ENCODE measurements at regions not wholly inside any gene's neighbourhood (a gene's known extent, or its start where the extent isn't known, plus 50 kb on each side); places are given as distances from the start of the nearest gene placed in this dataset.

DNA sequence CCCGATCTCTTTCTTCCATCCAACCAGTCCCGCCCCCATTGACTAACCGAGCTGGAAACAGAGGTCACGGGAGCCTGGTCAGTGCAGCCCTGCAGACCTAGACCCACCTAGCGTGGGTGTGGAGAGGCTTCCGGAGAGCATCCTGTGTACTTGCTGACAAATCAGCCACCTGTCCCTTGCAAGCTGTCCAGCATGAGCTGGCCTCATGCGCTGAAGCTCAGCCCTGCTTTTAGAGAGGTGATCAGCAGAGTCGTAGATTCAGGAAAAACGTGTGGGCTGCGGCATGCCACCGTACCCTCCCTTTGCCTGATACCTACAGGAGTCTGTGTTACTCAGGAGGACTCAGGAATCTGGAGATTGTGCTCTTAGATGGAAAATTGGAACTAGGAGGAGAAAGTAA is 80.3 kb upstream of the UQCRFS1 start:
- no peak for DNase-seq

DNA sequence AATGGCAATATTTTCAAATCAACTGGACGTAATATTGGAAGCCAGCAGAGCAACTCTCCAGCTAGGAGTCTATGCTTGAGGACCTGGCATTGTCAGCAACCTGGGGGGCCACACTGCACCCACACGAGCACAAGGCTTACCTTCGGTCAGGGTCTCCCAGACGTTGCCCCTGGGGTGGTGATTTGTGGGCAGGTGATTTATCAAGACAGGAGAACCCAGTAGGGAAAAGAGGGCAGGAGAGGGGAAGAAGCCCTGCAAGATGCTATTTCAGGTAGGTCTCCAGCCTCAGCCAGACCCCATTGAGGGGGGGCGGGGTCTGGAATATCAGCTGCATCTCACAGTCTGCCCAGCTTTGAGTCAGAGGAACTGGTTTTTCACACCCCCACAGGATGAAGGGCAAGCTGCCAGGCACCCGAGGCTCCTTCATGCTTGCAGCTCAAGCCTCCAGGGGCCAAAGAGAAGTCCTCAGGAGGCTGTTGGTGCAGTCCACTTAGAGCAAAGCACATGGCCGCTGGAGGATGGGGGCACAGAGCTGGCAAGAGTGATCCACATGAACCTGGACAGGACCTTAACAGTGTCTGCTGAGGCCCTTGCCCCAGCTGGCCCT is 80.9 kb upstream of the UQCRFS1 start:
- DNase-seq, result no peak

DNA sequence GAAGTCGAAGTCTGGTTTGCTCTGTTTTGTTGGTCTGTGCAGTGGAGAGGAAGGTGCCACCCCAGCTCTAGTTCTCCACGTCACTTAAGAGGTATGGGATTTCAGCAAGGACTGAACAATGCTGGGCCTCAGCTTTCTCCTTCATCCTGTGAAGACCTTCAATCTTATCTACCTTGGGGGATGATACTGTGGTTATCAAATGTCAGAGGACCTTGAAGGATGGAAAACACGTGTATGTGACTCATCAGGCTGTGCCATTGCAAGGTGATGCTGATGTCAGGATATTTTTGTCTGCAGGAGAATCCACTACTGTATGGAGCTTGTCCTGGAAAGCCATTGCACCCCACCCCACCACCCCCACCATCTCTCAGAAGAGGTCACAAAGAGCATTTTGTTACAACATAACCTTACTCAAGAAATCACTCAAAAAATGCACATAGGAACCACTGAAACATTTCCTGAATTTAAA is 81.4 kb upstream of the UQCRFS1 start:
- DNase-seq, result no peak

DNA sequence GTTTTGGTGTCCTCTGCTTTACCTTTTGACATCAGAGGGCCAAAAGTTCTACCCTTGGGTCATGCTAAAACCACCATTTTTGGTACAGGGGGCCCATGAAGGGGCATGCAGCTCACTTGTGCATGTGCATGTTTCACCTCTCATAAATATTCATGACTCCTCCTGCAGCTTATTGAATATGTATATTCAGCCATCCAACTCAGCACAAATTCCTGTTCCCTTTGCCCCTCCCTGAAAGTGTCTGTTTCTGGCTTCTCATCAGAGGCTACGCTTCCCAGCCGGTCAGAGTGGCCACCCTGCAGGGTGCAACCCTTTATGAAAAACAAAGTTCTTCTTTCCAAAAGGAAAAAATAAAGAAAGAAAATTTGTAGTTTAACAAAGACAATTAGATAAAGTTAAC is 82.3 kb upstream of the UQCRFS1 start:
- no peak for DNase-seq

DNA sequence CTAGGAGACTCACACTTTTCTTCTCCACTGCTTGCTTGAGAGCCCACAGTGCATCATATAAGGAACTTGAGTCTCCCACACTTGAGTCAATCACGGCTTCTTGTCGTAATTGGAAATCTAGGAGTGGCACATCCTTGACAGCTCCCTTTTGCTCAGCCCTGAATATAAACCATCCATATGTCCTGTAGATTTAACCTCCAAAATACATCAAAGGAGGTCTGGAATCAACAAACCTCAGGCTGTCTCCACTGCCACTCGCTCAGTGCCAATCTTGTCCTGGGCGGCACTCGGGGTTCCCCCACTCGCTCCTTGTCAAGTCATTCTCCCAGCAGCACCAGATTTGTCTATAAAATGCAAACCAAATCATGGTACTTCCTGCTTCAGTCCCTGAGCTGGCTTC is 84.4 kb upstream of the UQCRFS1 start:
- no peak for DNase-seq

DNA sequence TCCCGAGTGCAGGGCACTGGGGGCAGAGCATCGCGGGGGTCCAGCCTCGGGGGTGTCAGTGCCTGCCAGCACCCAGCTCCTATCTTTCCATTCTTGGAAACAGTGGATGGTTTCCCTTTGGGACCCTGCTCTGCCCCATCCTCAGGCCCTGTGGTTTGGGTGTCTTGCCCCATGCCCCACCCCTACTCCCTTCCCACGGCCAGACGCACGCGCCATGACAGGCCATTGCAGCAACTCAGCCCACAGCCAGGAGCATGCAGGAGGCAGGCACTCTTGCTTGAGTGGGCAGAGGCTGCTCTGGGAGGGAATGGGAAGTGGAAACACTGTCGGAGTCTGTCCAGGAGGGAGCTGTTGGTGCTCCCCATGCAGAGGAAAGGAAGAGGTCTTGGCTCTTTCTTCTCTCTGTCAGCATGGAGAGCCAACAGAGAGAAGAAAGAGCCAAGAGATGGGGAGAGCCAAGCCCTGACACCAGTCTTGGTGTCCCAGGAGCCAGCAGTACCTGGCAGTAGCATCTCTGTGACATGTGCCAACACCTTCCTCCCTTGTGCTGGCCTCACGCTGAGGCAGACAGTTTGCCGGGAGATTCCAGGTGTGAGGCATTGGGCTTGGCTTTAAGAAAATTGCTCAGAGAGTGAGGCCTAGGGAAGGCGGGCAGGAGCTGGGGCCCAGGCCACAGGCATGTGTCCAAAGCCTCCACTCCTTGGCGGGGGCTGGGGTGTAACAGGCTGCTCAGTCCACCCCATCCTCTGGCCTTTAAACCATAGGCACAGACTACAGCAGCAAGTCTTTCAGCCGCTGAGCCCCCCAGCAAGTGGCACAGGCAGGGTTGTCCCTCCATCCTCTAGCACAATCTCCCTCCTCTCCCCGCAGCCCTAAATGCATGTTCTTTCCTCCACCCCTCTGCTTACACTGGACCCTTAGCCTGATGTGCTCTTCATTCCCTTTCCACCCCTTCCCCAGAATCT is 86.7 kb upstream of the UQCRFS1 start:
- DNase-seq, result no peak

DNA sequence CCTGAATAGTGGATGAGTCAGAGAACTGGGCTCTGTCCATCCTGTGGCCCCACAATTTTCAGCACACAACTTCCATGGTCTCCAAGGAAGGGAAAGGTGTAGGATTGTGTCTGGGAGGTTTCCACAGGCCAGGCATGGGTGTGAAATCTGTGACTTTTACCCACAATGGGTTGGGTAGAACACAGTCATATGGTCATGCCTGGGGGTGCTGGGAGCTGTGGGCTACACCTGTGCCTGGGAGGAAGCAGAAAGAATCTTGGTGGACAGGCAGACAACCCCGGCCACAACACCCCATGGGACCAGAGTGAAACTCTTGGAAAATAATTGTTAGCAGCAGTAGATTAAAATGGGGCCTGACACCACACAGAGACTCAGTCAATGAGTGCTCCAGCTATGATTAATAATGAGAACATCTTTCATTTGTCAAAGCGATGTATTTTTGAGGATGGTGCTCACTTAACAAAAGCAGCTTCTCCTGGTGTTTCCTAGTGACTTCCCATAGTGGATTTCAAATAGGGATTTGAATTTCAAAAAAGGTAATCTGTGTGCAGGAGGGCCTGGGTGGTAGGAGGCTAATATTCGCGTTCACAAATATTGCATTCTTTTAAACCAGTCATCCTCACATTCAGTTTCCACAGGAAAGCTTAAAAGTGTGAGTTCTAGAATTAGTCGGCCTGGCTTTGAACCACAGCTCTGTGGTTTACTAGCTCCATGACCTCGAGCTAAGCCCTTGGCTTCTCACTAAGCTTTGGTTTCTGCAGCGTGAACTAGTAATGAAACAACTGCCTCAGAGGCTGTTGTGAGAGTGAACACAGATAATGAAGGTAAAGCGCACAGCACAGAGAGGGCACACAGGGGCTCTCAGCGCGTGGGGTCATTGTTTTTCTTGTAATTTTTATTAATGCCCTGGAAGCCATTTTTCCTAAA is 89.3 kb upstream of the UQCRFS1 start:
- no peak for DNase-seq

DNA sequence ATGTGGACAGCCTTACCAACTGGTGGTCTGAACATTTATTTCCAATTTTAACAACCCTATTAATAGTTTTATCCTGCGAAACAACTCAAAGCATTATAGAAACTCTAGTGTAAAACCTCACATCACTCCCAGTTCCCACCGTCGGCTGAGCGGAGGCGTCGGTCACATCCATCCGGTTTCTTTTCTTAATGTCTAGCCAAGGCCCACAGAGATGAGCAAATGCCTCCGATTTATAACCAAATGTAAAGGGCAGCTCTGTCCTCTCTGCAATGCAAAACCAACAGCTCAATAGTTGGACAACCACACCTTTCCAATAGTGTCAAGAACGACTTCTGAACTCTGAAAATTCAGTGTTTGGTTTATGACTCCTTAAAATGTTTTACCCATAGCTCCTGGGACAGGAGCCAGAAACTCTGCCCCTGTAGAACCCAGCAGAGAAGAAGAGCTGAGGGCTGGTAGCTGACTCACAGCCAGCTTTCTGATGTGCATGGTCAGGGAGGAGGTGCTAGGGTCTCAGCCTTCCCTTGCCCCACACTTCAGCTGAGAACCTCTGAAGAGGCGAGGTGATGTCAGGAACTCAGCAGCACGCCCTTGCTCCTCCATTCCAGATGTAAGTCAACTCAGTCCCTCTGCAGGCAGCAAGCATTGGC is 90.2 kb upstream of the UQCRFS1 start:
- no peak for DNase-seq

DNA sequence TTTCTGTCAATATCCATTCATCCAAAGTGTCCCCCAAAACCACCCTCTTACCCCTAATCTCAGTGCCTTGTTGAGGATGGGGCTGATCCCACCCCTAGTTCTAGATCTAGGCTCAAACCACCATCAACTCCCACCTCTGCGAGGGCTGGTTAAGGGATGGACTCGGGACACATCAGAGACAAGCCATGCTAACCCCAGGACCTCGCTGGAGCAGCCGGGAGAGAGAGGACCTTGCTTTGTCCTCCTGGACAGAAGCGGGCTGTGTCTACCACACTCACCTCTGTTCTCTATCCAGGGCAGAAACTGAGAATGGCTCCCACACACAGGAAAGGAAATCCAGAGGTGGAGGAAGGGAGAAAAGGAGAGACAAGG is 90.8 kb upstream of the UQCRFS1 start:
- no peak for DNase-seq

DNA sequence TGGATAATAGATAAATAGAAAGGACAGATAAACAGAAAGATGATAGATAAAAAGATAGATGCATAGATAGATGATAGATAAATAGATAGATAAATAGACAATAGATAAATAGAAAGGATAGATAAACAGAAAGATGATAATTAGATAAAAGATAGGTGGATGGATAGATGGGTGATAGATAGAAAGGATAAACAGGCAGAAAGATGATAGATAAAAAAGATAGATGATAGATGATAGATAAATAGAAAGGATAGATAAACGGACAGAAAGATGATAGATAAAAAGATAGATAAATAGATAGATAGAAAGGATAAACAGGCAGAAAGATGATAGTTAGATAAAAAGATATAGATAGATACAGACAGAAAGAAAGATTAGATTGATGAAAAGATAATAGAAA is 92.3 kb upstream of the UQCRFS1 start:
- DNase-seq, result no peak

DNA sequence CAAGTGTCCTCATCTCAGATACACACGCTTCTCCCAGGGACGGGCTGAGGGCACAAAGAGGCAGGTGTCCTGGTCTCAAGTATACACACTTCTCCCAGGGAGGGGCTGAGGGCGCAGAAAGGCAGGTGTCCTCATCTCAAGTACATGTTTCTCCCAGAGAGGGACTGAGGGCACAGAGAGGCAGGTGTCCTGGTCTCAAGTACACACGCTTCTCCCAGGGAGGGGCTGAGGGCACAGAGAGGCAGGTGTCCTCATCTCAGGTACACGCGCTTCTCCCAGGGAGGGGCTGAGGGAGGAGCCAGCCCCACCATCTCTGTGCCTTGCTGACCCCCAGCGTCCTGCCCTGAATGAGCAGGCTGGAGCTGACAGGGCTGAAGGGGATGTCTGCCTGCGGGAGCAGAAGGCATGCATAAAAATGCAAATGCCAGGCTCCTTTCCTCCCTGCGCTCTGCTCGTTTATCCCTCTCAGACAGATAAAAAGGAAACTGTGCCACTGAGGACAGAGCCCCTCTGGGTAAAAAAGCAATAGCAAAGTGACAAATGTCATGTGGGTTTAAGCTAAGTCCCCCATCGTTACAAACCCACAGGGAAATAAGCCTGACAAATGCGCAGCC is 96.1 kb upstream of the UQCRFS1 start:
- no peak for DNase-seq

DNA sequence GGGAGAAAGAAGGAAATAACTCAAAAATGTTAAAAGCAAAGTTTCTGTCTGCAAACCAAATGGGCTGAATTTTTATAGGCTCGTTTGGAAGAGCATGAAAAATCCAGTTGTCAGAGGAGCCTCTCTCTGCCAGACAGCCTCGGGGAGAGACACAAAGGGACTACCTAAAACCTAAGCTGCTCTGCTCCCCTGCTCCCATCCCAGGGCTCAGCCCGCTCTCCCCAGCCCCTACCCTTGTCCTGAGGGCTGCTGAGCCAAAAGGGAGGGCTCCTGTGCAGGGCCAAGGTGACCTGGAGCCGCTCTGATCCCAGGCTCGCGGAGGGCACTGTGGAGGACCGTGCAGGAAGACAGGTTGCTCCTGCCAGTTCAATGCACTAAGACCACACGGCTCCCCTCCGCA is 96.7 kb upstream of the UQCRFS1 start:
- no peak for DNase-seq

DNA sequence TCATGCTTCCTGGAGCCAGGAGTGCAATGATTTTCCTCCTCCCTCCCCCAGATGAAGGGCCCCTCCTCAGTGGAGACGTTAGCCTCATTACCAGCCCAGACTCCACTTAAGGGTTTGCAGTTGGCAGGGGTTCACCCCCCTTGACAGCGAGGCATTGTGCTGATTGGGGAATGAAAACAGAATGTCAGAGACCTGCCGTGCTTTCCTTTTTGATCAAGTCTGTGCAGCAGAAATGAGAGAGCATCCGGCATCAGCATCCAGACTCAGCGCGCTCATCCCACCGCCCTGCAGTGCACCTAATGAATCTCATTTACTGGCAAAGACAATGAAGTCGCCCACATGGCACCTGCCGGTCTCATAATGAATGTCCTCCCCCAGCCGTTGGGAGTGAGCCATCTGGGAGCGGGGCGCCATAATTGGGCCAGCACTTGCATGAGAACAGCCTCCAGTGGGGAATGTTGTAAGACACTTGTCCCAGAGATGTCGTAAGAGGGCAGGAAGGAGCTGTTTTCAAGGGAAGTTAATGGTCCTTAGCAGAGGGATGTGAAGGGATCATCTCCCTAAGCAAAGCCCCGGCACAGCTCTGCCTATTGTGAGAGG is 98.3 kb upstream of the UQCRFS1 start:
- no peak for DNase-seq

DNA sequence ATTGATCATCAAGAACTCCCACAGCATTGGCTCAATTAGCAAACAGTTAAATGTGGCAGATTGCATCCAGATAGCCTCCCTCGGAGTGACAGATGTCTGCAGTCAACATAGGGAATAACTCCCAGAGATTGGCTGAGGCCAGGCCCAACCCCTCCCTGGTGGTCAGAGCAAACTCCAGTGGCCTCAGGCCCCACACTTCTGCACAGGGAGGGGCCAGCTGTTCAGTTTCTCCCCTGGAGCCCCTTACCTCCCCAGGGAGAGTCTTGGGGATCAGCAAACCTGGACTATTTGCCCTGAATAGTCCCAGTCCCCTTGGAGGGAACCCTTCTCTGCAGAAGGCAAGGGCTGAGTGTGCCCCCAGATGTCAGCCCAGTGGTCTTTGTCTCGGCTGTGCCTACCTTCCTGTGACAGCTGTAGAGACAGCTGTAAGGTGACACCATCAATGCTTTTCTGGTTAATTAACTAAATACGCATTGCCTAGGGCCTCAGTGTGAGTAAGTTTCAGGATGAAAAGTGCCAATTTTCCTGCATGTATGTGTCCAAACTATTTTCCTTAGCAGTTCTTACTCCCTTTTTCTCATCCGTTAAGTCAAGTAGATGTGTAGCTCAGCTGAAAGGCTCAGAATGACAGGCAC is 102.7 kb upstream of the UQCRFS1 start:
- DNase-seq, result no peak

DNA sequence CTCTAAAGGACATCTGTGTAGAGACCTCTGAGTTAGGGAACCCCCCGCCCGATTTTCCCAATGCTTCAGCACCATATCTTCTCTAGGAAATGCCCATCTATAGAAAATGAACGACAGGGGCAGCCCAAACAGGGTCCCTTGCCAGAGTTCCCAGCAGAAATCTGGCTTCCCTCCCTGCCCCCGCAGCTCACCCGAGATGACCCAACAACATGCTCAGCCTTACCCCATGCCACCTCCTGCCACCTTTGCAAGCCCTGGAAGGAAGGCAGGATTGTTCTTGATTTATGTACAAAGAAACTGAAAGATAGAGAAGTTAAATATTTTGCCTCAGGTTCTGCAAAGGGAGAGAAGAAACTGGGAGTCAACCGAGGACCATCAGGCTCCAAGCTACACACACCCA is 105.6 kb upstream of the UQCRFS1 start:
- DNase-seq, result no peak

DNA sequence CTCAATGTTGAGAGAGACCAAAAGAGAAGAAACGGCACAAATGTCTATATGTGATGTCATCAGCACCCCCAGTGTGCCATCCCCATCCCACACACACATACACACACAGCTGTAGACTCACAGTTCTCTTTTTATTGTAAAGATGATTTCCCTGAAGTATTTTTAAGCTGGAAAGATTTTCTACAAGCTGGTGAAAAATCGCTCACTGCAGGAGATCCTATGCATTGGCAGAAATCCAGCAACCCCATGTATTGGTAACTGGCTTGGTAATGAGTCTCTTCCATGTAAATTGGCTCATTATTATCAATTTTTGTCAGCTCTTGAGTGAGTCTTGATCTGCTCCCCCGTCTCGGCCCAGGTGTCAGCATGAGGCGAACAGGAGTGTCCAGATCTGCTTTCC is 107.1 kb upstream of the UQCRFS1 start:
- DNase-seq, result no peak

DNA sequence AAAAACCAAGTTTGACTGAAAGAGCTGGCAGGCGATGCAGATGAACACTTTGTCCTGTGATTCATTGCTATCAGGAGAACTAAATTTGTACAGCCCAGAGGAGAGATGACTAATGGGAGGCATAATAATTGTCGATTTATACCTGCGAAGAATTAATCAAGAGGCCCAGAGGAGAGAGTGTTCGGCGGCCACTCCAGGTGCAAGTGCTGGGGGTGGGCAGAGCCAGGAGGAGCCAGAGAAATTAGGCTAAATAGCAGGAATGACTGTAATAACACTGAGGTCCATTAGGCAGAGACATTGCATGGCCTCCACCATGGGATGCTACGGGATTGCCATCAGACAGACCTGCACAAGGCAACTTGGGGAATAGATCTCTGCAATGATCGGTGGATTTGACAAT is 107.7 kb upstream of the UQCRFS1 start:
- DNase-seq, result no peak

DNA sequence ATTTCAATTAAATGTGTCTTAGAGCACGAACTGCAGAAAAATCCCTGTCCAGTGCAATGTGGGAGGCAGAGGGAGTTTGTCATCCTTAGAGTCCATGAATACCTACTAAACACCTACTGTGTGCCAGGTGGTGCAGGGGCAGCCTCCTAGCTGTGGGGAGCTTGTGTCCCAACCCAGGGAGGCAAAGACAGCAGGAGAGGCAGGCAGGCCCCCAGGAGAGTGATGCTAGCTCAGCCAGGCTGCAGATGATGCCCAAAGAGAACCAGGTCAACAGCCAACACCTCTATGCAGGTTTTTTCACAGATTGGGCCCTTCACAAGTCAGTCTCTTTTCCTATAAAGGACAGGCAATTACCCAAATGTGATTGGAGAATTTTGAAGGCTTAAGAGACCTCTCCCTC is 108.2 kb upstream of the UQCRFS1 start:
- DNase-seq, result no peak

DNA sequence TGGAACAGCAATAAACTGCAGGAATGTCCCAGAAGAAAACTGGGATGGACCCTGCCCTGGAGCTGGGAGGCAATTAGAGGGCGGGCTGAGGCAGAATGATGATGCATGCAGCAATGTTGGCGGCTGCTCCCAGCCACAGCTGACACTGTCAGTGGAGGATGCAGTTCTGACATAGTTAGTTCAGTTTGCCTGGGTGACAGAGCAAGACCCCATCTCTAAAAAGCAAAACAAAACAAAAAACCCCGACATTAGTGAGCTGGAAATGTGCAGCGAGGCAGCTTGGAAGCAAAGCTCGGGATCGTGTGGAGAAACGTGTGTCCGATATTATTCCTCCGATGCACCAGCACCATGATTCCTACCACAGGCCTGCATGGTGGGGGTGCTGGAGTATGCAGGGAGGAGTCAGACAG is 110.1 kb upstream of the UQCRFS1 start:
- DNase-seq, result no peak

DNA sequence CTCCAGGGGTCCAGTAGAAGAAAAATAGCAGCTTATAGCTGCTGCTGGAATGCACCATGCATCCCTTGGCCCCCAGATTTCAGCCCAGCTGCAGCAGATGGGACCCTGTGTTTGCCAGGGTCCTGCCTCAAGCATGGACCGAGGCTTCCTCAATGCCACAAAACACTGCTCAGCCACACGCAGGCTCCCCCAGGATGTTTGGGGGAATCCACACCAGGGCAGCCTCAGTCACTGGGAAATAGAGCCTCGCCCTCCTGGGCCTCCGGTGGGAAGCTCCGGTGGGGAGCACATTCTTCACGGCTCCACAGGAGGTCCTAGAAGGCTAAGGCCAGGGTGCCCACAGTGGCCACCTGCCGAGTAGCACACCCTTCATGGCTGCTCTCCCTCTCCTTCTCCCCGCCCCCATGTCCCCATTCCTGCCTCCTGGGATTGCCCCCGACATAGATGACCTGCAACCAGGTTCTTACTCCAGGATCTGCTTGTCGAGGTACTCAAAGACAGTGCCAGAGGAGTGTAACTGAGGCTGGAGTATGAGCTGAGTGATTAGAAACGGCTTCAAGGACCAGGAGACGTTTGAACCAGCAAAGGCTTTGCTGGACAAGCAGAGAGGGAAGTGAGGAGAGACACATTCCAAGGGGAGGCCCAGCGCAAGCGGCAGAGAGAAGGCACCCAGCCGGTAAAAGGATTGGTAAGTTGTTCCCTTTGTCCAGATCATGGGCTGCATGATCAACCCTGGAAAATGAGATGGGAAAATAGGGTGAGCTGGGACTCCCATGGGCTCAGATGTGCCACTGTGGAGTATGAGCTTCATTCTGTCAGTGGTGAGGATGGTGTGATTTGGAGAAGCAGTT is 110.7 kb upstream of the UQCRFS1 start:
- DNase-seq, result no peak

Data from fibroblast of skin of back (primary cell).